AG04449 (cell line): ENCODE measurements at regions not wholly inside any gene's neighbourhood (a gene's known extent, or its start where the extent isn't known, plus 50 kb on each side); places are given as distances from the start of the nearest gene placed in this dataset.
"Not testable (repeated sequence)": the region's sequence is repeated elsewhere in the genome, so short reads cannot be mapped to it uniquely, and the experiment has no call there.

Source experiments
- CTCF ChIA-PET: fragments of 350-600 bp; formaldehyde crosslinking; extraction: SDS; loops from one replicate; lab custom pipeline; 2021; ENCODE audit warnings: antibody characterized with exemption; lab: Yijun Ruan, JAX
- POLR2A ChIA-PET: fragments of 400-600, 350-600 bp; formaldehyde crosslinking; extraction: SDS; loops from one replicate; lab custom pipeline; 2020; ENCODE audit warnings: antibody characterized with exemption, inconsistent platforms; lab: Yijun Ruan, JAX
- DNase-seq: peaks from one replicate; pipeline ENCODE4 v3.0.0-alpha.2; 2010; ENCODE audit warnings: low read depth, low spot score
- H3K4me3 ChIP-seq: 2 replicates; pipeline ENCODE4 v1.5.1; 2011; ENCODE audit warnings: low read depth, mild to moderate bottlenecking, control low read depth, low read length
- CTCF ChIP-seq: IDR thresholded peaks from one replicate; pipeline ENCODE4 v1.5.1; 2011; ENCODE audit warnings: mild to moderate bottlenecking, moderate library complexity, low read length, control low read depth, inconsistent platforms; ENCODE audit not compliant: insufficient read depth; ENCODE audit errors: missing control alignments

GRCh38 chrX:1899841-1900240, 285.0 kb downstream of the ASMT start:
- no peak for TF ChIP-seq CTCF
- POLR2A ChIA-PET = no interaction called here
- no peak for DNase-seq
- H3K4me3 ChIP-seq = no peak overlapping the region
- CTCF ChIA-PET = no interaction called here

GRCh38 chrX:1902901-1903235, 288.0 kb downstream of the ASMT start:
- no peak for DNase-seq
- ChIA-PET CTCF (no interaction called here), POLR2A (no interaction called here)
- no peak for TF ChIP-seq CTCF
- H3K4me3 ChIP-seq = no peak overlapping the region

- H3K4me3 ChIP-seq = no peak overlapping the region
- no peak for TF ChIP-seq CTCF
- DNase-seq = peak; percentile 9
- POLR2A ChIA-PET = no interaction called here
- CTCF ChIA-PET = no interaction called here
These were observed 288.5 kb downstream of the ASMT start for GRCh38 chrX:1903236-1903935.

GRCh38 chrX:1904663-1905218, 289.9 kb downstream of the ASMT start:
- no peak for TF ChIP-seq CTCF
- no peak for DNase-seq
- ChIA-PET CTCF (no interaction called here), POLR2A (no interaction called here)
- H3K4me3 ChIP-seq = no peak overlapping the region

- H3K4me3 ChIP-seq = no peak overlapping the region
- POLR2A ChIA-PET = no interaction called here
- no peak for DNase-seq
- CTCF ChIA-PET = no interaction called here
- no peak for TF ChIP-seq CTCF
These were observed 291.2 kb downstream of the ASMT start for GRCh38 chrX:1906028-1906427.

GRCh38 chrX:1908996-1909395, 294.1 kb downstream of the ASMT start:
- H3K4me3 ChIP-seq, POLR2A ChIA-PET, CTCF ChIA-PET, DNase-seq: not testable (repeated sequence)
